ENCODE measurements at regions not wholly inside any gene's neighbourhood (a gene's known extent, or its start where the extent isn't known, plus 50 kb on each side); places are given as distances from the start of the nearest gene placed in this dataset.

GRCh38 chr6:85192596-85192995, 257.3 kb upstream of the NT5E start:
- Histone ChIP-seq H3K36me3 (ENCODE audit: insufficient read depth, low read length) (no peaks in the 10 kb centered on the region), H3K27me3 (ENCODE audit: insufficient read depth, low read length) (no peaks in the 10 kb centered on the region), H3K9me3 (ENCODE audit: low read length) (no peaks in the 10 kb centered on the region), H2AFZ (ENCODE audit: low read depth, low read length) (no peak overlapping the region), H3K4me1 (ENCODE audit: insufficient read depth, low read length) (no peaks in the 10 kb centered on the region), H3K4me3 (ENCODE audit: low read length) (no peak overlapping the region)

GRCh38 chr6:85192186-85192585, 257.7 kb upstream of the NT5E start:
- no peak overlapping the region for H2AFZ ChIP-seq (ENCODE audit: low read depth, low read length)
- no peaks in the 10 kb centered on the region for H3K36me3 ChIP-seq (ENCODE audit: insufficient read depth, low read length)
- H3K27me3 ChIP-seq (ENCODE audit: insufficient read depth, low read length), result no peaks in the 10 kb centered on the region
- no peak overlapping the region for H3K4me3 ChIP-seq (ENCODE audit: low read length)
- H3K9me3 ChIP-seq (ENCODE audit: low read length), result no peaks in the 10 kb centered on the region
- H3K4me1 ChIP-seq (ENCODE audit: insufficient read depth, low read length), result no peaks in the 10 kb centered on the region

- no peaks in the 10 kb centered on the region for H3K9me3 ChIP-seq (ENCODE audit: low read length)
- H3K36me3 ChIP-seq (ENCODE audit: insufficient read depth, low read length), result no peaks in the 10 kb centered on the region
- no peaks in the 10 kb centered on the region for H3K4me1 ChIP-seq (ENCODE audit: insufficient read depth, low read length)
- no peak overlapping the region for H2AFZ ChIP-seq (ENCODE audit: low read depth, low read length)
- H3K4me3 ChIP-seq (ENCODE audit: low read length), result no peak overlapping the region
- no peaks in the 10 kb centered on the region for H3K27me3 ChIP-seq (ENCODE audit: insufficient read depth, low read length)
These were observed 258.2 kb upstream of the NT5E start for GRCh38 chr6:85191656-85192055.

- no peaks in the 10 kb centered on the region for H3K9me3 ChIP-seq (ENCODE audit: low read length)
- no peaks in the 10 kb centered on the region for H3K4me1 ChIP-seq (ENCODE audit: insufficient read depth, low read length)
- no peak overlapping the region for H2AFZ ChIP-seq (ENCODE audit: low read depth, low read length)
- no peaks in the 10 kb centered on the region for H3K27me3 ChIP-seq (ENCODE audit: insufficient read depth, low read length)
- H3K4me3 ChIP-seq (ENCODE audit: low read length), result no peak overlapping the region
- H3K36me3 ChIP-seq (ENCODE audit: insufficient read depth, low read length), result no peaks in the 10 kb centered on the region
These were observed 263.2 kb upstream of the NT5E start for GRCh38 chr6:85186546-85187175.

GRCh38 chr6:85185977-85186376, 263.9 kb upstream of the NT5E start:
- H2AFZ ChIP-seq (ENCODE audit: low read depth, low read length), result no peak overlapping the region
- H3K9me3 ChIP-seq (ENCODE audit: low read length), result no peaks in the 10 kb centered on the region
- no peak overlapping the region for H3K4me3 ChIP-seq (ENCODE audit: low read length)
- H3K36me3 ChIP-seq (ENCODE audit: insufficient read depth, low read length), result no peaks in the 10 kb centered on the region
- H3K27me3 ChIP-seq (ENCODE audit: insufficient read depth, low read length), result no peaks in the 10 kb centered on the region
- no peaks in the 10 kb centered on the region for H3K4me1 ChIP-seq (ENCODE audit: insufficient read depth, low read length)

- no peaks in the 10 kb centered on the region for H3K4me1 ChIP-seq (ENCODE audit: insufficient read depth, low read length)
- H3K27me3 ChIP-seq (ENCODE audit: insufficient read depth, low read length), result no peaks in the 10 kb centered on the region
- no peak overlapping the region for H2AFZ ChIP-seq (ENCODE audit: low read depth, low read length)
- H3K4me3 ChIP-seq (ENCODE audit: low read length), result no peak overlapping the region
- no peaks in the 10 kb centered on the region for H3K9me3 ChIP-seq (ENCODE audit: low read length)
- no peaks in the 10 kb centered on the region for H3K36me3 ChIP-seq (ENCODE audit: insufficient read depth, low read length)
These were observed 266.0 kb upstream of the NT5E start for GRCh38 chr6:85183841-85184240.

- no peak overlapping the region for H3K4me3 ChIP-seq (ENCODE audit: low read length)
- no peaks in the 10 kb centered on the region for H3K9me3 ChIP-seq (ENCODE audit: low read length)
- H2AFZ ChIP-seq (ENCODE audit: low read depth, low read length), result no peak overlapping the region
- no peaks in the 10 kb centered on the region for H3K4me1 ChIP-seq (ENCODE audit: insufficient read depth, low read length)
- no peaks in the 10 kb centered on the region for H3K36me3 ChIP-seq (ENCODE audit: insufficient read depth, low read length)
- H3K27me3 ChIP-seq (ENCODE audit: insufficient read depth, low read length), result no peaks in the 10 kb centered on the region
These were observed 277.2 kb upstream of the NT5E start for GRCh38 chr6:85172705-85173104.

- no peaks in the 10 kb centered on the region for H3K36me3 ChIP-seq (ENCODE audit: insufficient read depth, low read length)
- H3K4me1 ChIP-seq (ENCODE audit: insufficient read depth, low read length), result no peaks in the 10 kb centered on the region
- no peak overlapping the region for H3K4me3 ChIP-seq (ENCODE audit: low read length)
- no peaks in the 10 kb centered on the region for H3K27me3 ChIP-seq (ENCODE audit: insufficient read depth, low read length)
- H2AFZ ChIP-seq (ENCODE audit: low read depth, low read length), result no peak overlapping the region
- H3K9me3 ChIP-seq (ENCODE audit: low read length), result no peaks in the 10 kb centered on the region
These were observed 277.7 kb upstream of the NT5E start for GRCh38 chr6:85172161-85172560.

- Histone ChIP-seq H2AFZ (ENCODE audit: low read depth, low read length) (no peak overlapping the region), H3K36me3 (ENCODE audit: insufficient read depth, low read length) (no peaks in the 10 kb centered on the region)
These were observed 280.7 kb upstream of the NT5E start for GRCh38 chr6:85169189-85169588.

GRCh38 chr6:85168146-85168545, 281.7 kb upstream of the NT5E start:
- H2AFZ ChIP-seq (ENCODE audit: low read depth, low read length), result no peak overlapping the region
- no peaks in the 10 kb centered on the region for H3K27me3 ChIP-seq (ENCODE audit: insufficient read depth, low read length)
- H3K9me3 ChIP-seq (ENCODE audit: low read length), result no peaks in the 10 kb centered on the region
- no peaks in the 10 kb centered on the region for H3K4me1 ChIP-seq (ENCODE audit: insufficient read depth, low read length)
- H3K4me3 ChIP-seq (ENCODE audit: low read length), result no peak overlapping the region
- no peaks in the 10 kb centered on the region for H3K36me3 ChIP-seq (ENCODE audit: insufficient read depth, low read length)

More at GRCh38 chr6:85169189-85169588, 280.7 kb upstream of the NT5E start:
- Histone ChIP-seq H3K4me3 (ENCODE audit: low read length) (no peak overlapping the region), H3K27me3 (ENCODE audit: insufficient read depth, low read length) (no peaks in the 10 kb centered on the region), H3K4me1 (ENCODE audit: insufficient read depth, low read length) (no peaks in the 10 kb centered on the region), H3K9me3 (ENCODE audit: low read length) (no peaks in the 10 kb centered on the region)

GRCh38 chr6:85166114-85166741, 283.7 kb upstream of the NT5E start:
- no peak overlapping the region for H2AFZ ChIP-seq (ENCODE audit: low read depth, low read length)
- no peaks in the 10 kb centered on the region for H3K9me3 ChIP-seq (ENCODE audit: low read length)
- H3K4me1 ChIP-seq (ENCODE audit: insufficient read depth, low read length), result no peaks in the 10 kb centered on the region
- no peak overlapping the region for H3K4me3 ChIP-seq (ENCODE audit: low read length)
- no peaks in the 10 kb centered on the region for H3K27me3 ChIP-seq (ENCODE audit: insufficient read depth, low read length)
- no peaks in the 10 kb centered on the region for H3K36me3 ChIP-seq (ENCODE audit: insufficient read depth, low read length)

- Histone ChIP-seq H3K36me3 (ENCODE audit: insufficient read depth, low read length) (no peaks in the 10 kb centered on the region), H3K4me1 (ENCODE audit: insufficient read depth, low read length) (no peaks in the 10 kb centered on the region), H3K4me3 (ENCODE audit: low read length) (no peak overlapping the region), H3K9me3 (ENCODE audit: low read length) (no peaks in the 10 kb centered on the region), H3K27me3 (ENCODE audit: insufficient read depth, low read length) (no peaks in the 10 kb centered on the region), H2AFZ (ENCODE audit: low read depth, low read length) (no peak overlapping the region)
These were observed 286.5 kb upstream of the NT5E start for GRCh38 chr6:85163156-85164080.

GRCh38 chr6:85157311-85157710, 292.6 kb upstream of the NT5E start:
- Histone ChIP-seq H3K9me3 (ENCODE audit: low read length) (no peaks in the 10 kb centered on the region), H3K4me3 (ENCODE audit: low read length) (no peak overlapping the region), H2AFZ (ENCODE audit: low read depth, low read length) (no peak overlapping the region), H3K27me3 (ENCODE audit: insufficient read depth, low read length) (no peaks in the 10 kb centered on the region), H3K4me1 (ENCODE audit: insufficient read depth, low read length) (no peaks in the 10 kb centered on the region), H3K36me3 (ENCODE audit: insufficient read depth, low read length) (no peaks in the 10 kb centered on the region)

Data from neuron (in vitro differentiated cells).